ENCODE measurements at regions not wholly inside any gene's neighbourhood (a gene's known extent, or its start where the extent isn't known, plus 50 kb on each side); places are given as distances from the start of the nearest gene placed in this dataset.
"Not testable (repeated sequence)": the region's sequence is repeated elsewhere in the genome, so short reads cannot be mapped to it uniquely, and the experiment has no call there.

DNA sequence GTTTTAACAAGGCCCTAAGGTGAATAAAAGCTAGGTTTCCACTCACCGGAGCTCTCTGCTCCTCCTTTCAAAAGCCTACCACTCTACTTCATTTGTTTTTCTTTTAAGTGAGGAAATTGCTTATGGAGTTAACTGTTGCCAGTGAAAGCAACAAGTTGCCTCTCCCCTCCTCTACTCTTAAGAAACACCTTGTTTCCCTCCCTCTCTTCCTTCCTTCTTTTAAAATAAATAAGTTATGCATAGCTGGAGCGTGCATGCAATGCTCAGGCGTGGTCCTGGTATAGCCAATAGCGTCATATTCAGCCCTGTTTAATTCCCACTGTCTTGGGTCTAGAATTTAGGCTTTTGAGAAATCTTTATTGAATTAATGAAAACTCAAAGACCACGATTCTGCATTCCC, 101.1 kb upstream of the IGF1R start:
- no peaks in the 10 kb centered on the region for H3K27me3 ChIP-seq (ENCODE audit: control insufficient read depth in 1 of 2, insufficient read depth in 2 of 2, low read length in 2 of 2)
- WGBS, 2 donors: 17 to 21% methylated on average over 5 of the region's 5 CpGs
- H3K27ac ChIP-seq (ENCODE audit: low read depth in 2 of 2, low read length in 1 of 2): no peak overlapping the region
- no peaks in the 10 kb centered on the region for H3K36me3 ChIP-seq (ENCODE audit: control insufficient read depth in 2 of 2, insufficient read depth in 2 of 2, low read length in 1 of 2)
- H3K9me3 ChIP-seq (ENCODE audit: control insufficient read depth in 2 of 2, insufficient read depth in 1 of 2, low read depth in 1 of 2, low read length in 1 of 2): no peaks in the 10 kb centered on the region
- peak overlapping the region in 1 of 2 donors; percentile 52 for H3K4me3 ChIP-seq (ENCODE audit: low read depth in 1 of 2, low read length in 2 of 2)
- H3K4me1 ChIP-seq (ENCODE audit: control insufficient read depth in 2 of 2, insufficient read depth in 2 of 2, low read length in 1 of 2): peaks cover 0 to 3% of the 10 kb centered on the region in 2 donors

GRCh38 chr15:98547741-98548138, 100.6 kb upstream of the IGF1R start:
- 2 to 4% methylated on average over 19 of the region's 19 CpGs for WGBS, 2 donors
- Histone ChIP-seq H3K4me3 (ENCODE audit: low read depth in 1 of 2, low read length in 2 of 2) (peak overlapping the region; percentile 44 to 52), H3K4me1 (ENCODE audit: control insufficient read depth in 2 of 2, insufficient read depth in 2 of 2, low read length in 1 of 2) (peaks cover 0 to 3% of the 10 kb centered on the region in 2 donors), H3K36me3 (ENCODE audit: control insufficient read depth in 2 of 2, insufficient read depth in 2 of 2, low read length in 1 of 2) (no peaks in the 10 kb centered on the region), H3K27ac (ENCODE audit: low read depth in 2 of 2, low read length in 1 of 2) (peak overlapping the region; percentile 26 to 84), H3K27me3 (ENCODE audit: control insufficient read depth in 1 of 2, insufficient read depth in 2 of 2, low read length in 2 of 2) (no peaks in the 10 kb centered on the region), H3K9me3 (ENCODE audit: control insufficient read depth in 2 of 2, insufficient read depth in 1 of 2, low read depth in 1 of 2, low read length in 1 of 2) (no peaks in the 10 kb centered on the region)

GRCh38 chr15:98548139-98548971, 100.0 kb upstream of the IGF1R start:
- WGBS, 2 donors: 1 to 2% methylated on average over 65 of the region's 65 CpGs
- H3K27me3 ChIP-seq (ENCODE audit: control insufficient read depth in 1 of 2, insufficient read depth in 2 of 2, low read length in 2 of 2): no peaks in the 10 kb centered on the region
- no peaks in the 10 kb centered on the region for H3K9me3 ChIP-seq (ENCODE audit: control insufficient read depth in 2 of 2, insufficient read depth in 1 of 2, low read depth in 1 of 2, low read length in 1 of 2)
- H3K4me3 ChIP-seq (ENCODE audit: low read depth in 1 of 2, low read length in 2 of 2): peak overlapping the region; percentile 44 to 52
- no peaks in the 10 kb centered on the region for H3K36me3 ChIP-seq (ENCODE audit: control insufficient read depth in 2 of 2, insufficient read depth in 2 of 2, low read length in 1 of 2)
- peak overlapping the region; percentile 26 to 84 for H3K27ac ChIP-seq (ENCODE audit: low read depth in 2 of 2, low read length in 1 of 2)
- peaks cover 0 to 3% of the 10 kb centered on the region in 2 donors for H3K4me1 ChIP-seq (ENCODE audit: control insufficient read depth in 2 of 2, insufficient read depth in 2 of 2, low read length in 1 of 2)

DNA sequence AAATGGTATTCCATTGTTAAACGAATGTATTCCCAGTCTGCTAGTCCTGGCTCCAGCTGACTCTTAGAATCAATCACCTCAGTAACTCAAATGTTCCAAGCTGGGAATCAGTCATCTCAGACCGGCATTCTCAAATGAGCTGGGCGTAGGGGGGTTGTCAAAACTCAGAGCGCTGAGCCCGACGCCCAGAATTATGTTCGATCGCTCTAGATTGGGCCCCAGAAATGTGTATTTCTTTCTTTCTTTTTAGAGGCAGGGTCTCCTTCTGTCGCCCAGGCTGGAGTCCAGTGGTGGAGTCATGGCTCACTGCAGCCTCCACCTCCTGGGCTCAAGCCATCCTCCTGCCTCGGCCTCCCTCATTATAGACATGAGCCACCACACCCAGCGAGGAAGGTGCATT, 99.3 kb upstream of the IGF1R start:
- Histone ChIP-seq H3K27me3 (ENCODE audit: control insufficient read depth in 1 of 2, insufficient read depth in 2 of 2, low read length in 2 of 2) (no peaks in the 10 kb centered on the region), H3K9me3 (ENCODE audit: control insufficient read depth in 2 of 2, insufficient read depth in 1 of 2, low read depth in 1 of 2, low read length in 1 of 2) (no peaks in the 10 kb centered on the region), H3K27ac (ENCODE audit: low read depth in 2 of 2, low read length in 1 of 2) (no peak overlapping the region), H3K4me3 (ENCODE audit: low read depth in 1 of 2, low read length in 2 of 2) (peak overlapping the region in 1 of 2 donors; percentile 52), H3K36me3 (ENCODE audit: control insufficient read depth in 2 of 2, insufficient read depth in 2 of 2, low read length in 1 of 2) (no peaks in the 10 kb centered on the region), H3K4me1 (ENCODE audit: control insufficient read depth in 2 of 2, insufficient read depth in 2 of 2, low read length in 1 of 2) (peaks cover 0 to 3% of the 10 kb centered on the region in 2 donors)
- WGBS, 2 donors: 59% methylated on average over 11 of the region's 11 CpGs

GRCh38 chr15:98549741-98550140, 98.6 kb upstream of the IGF1R start:
- no peaks in the 10 kb centered on the region for H3K27me3 ChIP-seq (ENCODE audit: control insufficient read depth in 1 of 2, insufficient read depth in 2 of 2, low read length in 2 of 2)
- H3K4me3 ChIP-seq (ENCODE audit: low read depth in 1 of 2, low read length in 2 of 2): no peak overlapping the region
- peaks cover 0 to 3% of the 10 kb centered on the region in 2 donors for H3K4me1 ChIP-seq (ENCODE audit: control insufficient read depth in 2 of 2, insufficient read depth in 2 of 2, low read length in 1 of 2)
- no peaks in the 10 kb centered on the region for H3K36me3 ChIP-seq (ENCODE audit: control insufficient read depth in 2 of 2, insufficient read depth in 2 of 2, low read length in 1 of 2)
- no peaks in the 10 kb centered on the region for H3K9me3 ChIP-seq (ENCODE audit: control insufficient read depth in 2 of 2, insufficient read depth in 1 of 2, low read depth in 1 of 2, low read length in 1 of 2)
- no peak overlapping the region for H3K27ac ChIP-seq (ENCODE audit: low read depth in 2 of 2, low read length in 1 of 2)
- WGBS, 2 donors: 94 to 95% methylated on average over 26 of the region's 26 CpGs

DNA sequence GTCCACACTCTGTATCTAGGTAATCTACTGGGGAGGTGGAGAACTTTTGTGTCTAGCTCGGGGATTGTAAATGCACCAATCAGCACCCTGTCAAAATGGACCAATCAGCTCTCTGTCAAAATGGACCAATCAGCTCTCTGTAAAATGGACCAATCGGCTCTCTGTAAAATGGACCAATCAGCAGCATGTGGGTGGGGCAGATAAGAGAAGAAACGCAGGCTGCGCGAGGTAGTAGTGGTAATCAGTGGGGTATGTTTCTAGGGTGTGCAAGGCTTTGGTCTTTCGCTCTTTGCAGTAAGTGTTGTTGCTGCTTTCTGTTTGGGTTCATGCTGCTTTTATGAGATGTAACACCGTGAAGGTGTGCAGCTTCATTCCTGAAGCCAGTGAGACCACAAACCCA, 98.0 kb upstream of the IGF1R start:
- H3K27me3 ChIP-seq (ENCODE audit: control insufficient read depth in 1 of 2, insufficient read depth in 2 of 2, low read length in 2 of 2); H3K9me3 ChIP-seq (ENCODE audit: control insufficient read depth in 2 of 2, insufficient read depth in 1 of 2, low read depth in 1 of 2, low read length in 1 of 2); H3K4me3 ChIP-seq (ENCODE audit: low read depth in 1 of 2, low read length in 2 of 2); H3K4me1 ChIP-seq (ENCODE audit: control insufficient read depth in 2 of 2, insufficient read depth in 2 of 2, low read length in 1 of 2); H3K27ac ChIP-seq (ENCODE audit: low read depth in 2 of 2, low read length in 1 of 2); H3K36me3 ChIP-seq (ENCODE audit: control insufficient read depth in 2 of 2, insufficient read depth in 2 of 2, low read length in 1 of 2): not testable (repeated sequence)
- 95 to 96% methylated on average over 7 of the region's 7 CpGs for WGBS, 2 donors

GRCh38 chr15:98551936-98552562, 96.3 kb upstream of the IGF1R start:
- Histone ChIP-seq H3K27ac (ENCODE audit: low read depth in 2 of 2, low read length in 1 of 2) (no peak overlapping the region), H3K4me1 (ENCODE audit: control insufficient read depth in 2 of 2, insufficient read depth in 2 of 2, low read length in 1 of 2) (peaks cover 0 to 3% of the 10 kb centered on the region in 2 donors), H3K4me3 (ENCODE audit: low read depth in 1 of 2, low read length in 2 of 2) (no peak overlapping the region), H3K36me3 (ENCODE audit: control insufficient read depth in 2 of 2, insufficient read depth in 2 of 2, low read length in 1 of 2) (no peaks in the 10 kb centered on the region), H3K9me3 (ENCODE audit: control insufficient read depth in 2 of 2, insufficient read depth in 1 of 2, low read depth in 1 of 2, low read length in 1 of 2) (no peaks in the 10 kb centered on the region), H3K27me3 (ENCODE audit: control insufficient read depth in 1 of 2, insufficient read depth in 2 of 2, low read length in 2 of 2) (no peaks in the 10 kb centered on the region)
- WGBS, 2 donors: 84 to 85% methylated on average over 11 of the region's 11 CpGs

GRCh38 chr15:98554272-98555172, 93.8 kb upstream of the IGF1R start:
- Histone ChIP-seq H3K9me3 (ENCODE audit: control insufficient read depth in 2 of 2, insufficient read depth in 1 of 2, low read depth in 1 of 2, low read length in 1 of 2) (no peaks in the 10 kb centered on the region), H3K27me3 (ENCODE audit: control insufficient read depth in 1 of 2, insufficient read depth in 2 of 2, low read length in 2 of 2) (no peaks in the 10 kb centered on the region), H3K36me3 (ENCODE audit: control insufficient read depth in 2 of 2, insufficient read depth in 2 of 2, low read length in 1 of 2) (no peaks in the 10 kb centered on the region), H3K4me3 (ENCODE audit: low read depth in 1 of 2, low read length in 2 of 2) (no peak overlapping the region), H3K4me1 (ENCODE audit: control insufficient read depth in 2 of 2, insufficient read depth in 2 of 2, low read length in 1 of 2) (no peaks in the 10 kb centered on the region), H3K27ac (ENCODE audit: low read depth in 2 of 2, low read length in 1 of 2) (no peak overlapping the region)
- 60 to 82% methylated on average over 6 of the region's 6 CpGs for WGBS, 2 donors

DNA sequence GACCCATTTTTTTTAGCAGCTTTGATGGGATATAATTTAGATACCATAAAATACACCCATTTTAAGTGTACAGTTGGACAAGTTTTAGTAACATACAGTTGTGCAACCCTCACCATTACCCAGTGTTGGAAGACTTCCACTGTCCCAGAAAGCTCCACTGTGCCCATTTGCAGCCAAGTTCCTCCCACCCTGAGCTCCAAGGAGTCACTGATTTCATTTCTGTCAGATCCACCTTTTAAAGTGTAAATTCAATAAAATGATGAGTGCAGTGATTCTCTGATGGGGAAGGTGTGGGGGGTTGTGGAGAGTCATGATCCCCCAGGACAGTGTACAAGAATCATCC, 93.2 kb upstream of the IGF1R start:
- Histone ChIP-seq H3K27me3 (ENCODE audit: control insufficient read depth in 1 of 2, insufficient read depth in 2 of 2, low read length in 2 of 2) (no peaks in the 10 kb centered on the region), H3K9me3 (ENCODE audit: control insufficient read depth in 2 of 2, insufficient read depth in 1 of 2, low read depth in 1 of 2, low read length in 1 of 2) (no peaks in the 10 kb centered on the region), H3K4me3 (ENCODE audit: low read depth in 1 of 2, low read length in 2 of 2) (no peak overlapping the region), H3K36me3 (ENCODE audit: control insufficient read depth in 2 of 2, insufficient read depth in 2 of 2, low read length in 1 of 2) (no peaks in the 10 kb centered on the region), H3K4me1 (ENCODE audit: control insufficient read depth in 2 of 2, insufficient read depth in 2 of 2, low read length in 1 of 2) (no peaks in the 10 kb centered on the region), H3K27ac (ENCODE audit: low read depth in 2 of 2, low read length in 1 of 2) (no peak overlapping the region)
